Lower leg skin (tissue), 3 donors: ENCODE measurements at regions not wholly inside any gene's neighbourhood (a gene's known extent, or its start where the extent isn't known, plus 50 kb on each side); places are given as distances from the start of the nearest gene placed in this dataset.

Experiments
- POLR2A ChIP-seq, 2 donors: fragments of 450-650 bp; IDR thresholded peaks; one replicate each; pipeline ENCODE4 v1.6.1; 2016 to 2017; ENCODE audit warnings: antibody characterized with exemption in 2 of 2, mild to moderate bottlenecking in 1 of 2, moderate library complexity in 1 of 2
- TF ChIP-seq, protein P1 (sequence below), 3 donors: fragments of 450-650 bp; IDR thresholded peaks; one replicate each; pipeline ENCODE4 v1.5.1; 2016; ENCODE audit warnings: antibody characterized with exemption in 3 of 3, mild to moderate bottlenecking in 3 of 3, moderate library complexity in 2 of 3

DNA sequence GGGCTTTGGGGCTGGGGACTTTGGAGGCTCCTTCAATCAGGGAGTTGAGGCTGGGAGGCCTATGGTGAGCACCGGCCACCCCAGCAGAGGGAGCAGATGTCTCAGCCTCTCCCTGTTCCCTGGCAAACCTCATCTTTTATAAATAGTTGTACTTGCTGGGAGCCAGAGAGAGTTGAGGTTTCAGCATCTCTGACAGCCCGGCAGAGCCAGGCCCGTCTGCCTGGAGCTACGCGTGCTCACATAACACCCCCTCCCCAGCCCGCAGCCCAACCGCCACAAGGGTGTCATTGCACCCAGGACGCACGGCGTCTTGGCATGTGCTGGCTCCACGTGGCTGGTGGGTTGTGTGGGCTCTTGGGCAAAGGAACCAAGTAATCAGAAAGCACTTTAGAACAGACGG, 127.1 kb downstream of the CHST1 start:
- TF ChIP-seq, protein P1, sequence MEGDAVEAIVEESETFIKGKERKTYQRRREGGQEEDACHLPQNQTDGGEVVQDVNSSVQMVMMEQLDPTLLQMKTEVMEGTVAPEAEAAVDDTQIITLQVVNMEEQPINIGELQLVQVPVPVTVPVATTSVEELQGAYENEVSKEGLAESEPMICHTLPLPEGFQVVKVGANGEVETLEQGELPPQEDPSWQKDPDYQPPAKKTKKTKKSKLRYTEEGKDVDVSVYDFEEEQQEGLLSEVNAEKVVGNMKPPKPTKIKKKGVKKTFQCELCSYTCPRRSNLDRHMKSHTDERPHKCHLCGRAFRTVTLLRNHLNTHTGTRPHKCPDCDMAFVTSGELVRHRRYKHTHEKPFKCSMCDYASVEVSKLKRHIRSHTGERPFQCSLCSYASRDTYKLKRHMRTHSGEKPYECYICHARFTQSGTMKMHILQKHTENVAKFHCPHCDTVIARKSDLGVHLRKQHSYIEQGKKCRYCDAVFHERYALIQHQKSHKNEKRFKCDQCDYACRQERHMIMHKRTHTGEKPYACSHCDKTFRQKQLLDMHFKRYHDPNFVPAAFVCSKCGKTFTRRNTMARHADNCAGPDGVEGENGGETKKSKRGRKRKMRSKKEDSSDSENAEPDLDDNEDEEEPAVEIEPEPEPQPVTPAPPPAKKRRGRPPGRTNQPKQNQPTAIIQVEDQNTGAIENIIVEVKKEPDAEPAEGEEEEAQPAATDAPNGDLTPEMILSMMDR (IDR thresholded peaks at IDR 0.05), result no peak
- no peak for TF ChIP-seq POLR2A (IDR thresholded peaks at IDR 0.05)
